Keratinocyte (primary cell): ENCODE measurements at regions not wholly inside any gene's neighbourhood (a gene's known extent, or its start where the extent isn't known, plus 50 kb on each side); places are given as distances from the start of the nearest gene placed in this dataset.

ENCODE experiments used
- DNase-seq: peaks from one replicate; pipeline ENCODE4 v3.0.0-alpha.2; 2011; ENCODE audit warnings: low read depth, missing footprints, low spot score
- FAIRE-seq: peaks from 2 replicates; lab custom pipeline; 2011; peaks lifted over from hg19 to GRCh38; lab: Jason Lieb, UNC
- H2AFZ ChIP-seq: 2 replicates; pipeline ENCODE4 v1.6.0; 2012; ENCODE audit warnings: low read length, control low read depth, inconsistent platforms; ENCODE audit not compliant: control insufficient read depth
- H3K27ac ChIP-seq: 2 replicates; pipeline ENCODE4 v1.5.1; 2011; ENCODE audit warnings: low read length; ENCODE audit not compliant: control insufficient read depth, insufficient read depth
- H3K27me3 ChIP-seq: 3 replicates; pipeline ENCODE4 v1.6.0; 2011; ENCODE audit warnings: low read length; ENCODE audit not compliant: control insufficient read depth, insufficient read depth; ENCODE audit errors: extremely low read depth
- H3K36me3 ChIP-seq, 2 experiments: 2 replicates in 1 of 2; 3 replicates in 1 of 2; pipeline ENCODE4 v1.5.1; 2011; ENCODE audit warnings: low read length in 2 of 2, mild to moderate bottlenecking in 1 of 2; ENCODE audit not compliant: control insufficient read depth in 2 of 2, insufficient read depth in 2 of 2; ENCODE audit errors: extremely low read depth in 1 of 2
- H3K4me1 ChIP-seq: 3 replicates; pipeline ENCODE4 v1.5.1; 2011; ENCODE audit warnings: low read length; ENCODE audit not compliant: control insufficient read depth, insufficient read depth; ENCODE audit errors: extremely low read depth
- H3K4me2 ChIP-seq: 3 replicates; pipeline ENCODE4 v1.6.0; 2011; ENCODE audit warnings: low read depth, low read length; ENCODE audit not compliant: control insufficient read depth, insufficient read depth; ENCODE audit errors: extremely low read depth
- H3K4me3 ChIP-seq, 3 experiments: fragments of 200-600 bp in 1 of 3; sonication (generic) in 1 of 3; 2 replicates in 2 of 3; 3 replicates in 1 of 3; pipeline ENCODE4 v1.5.1; 2011 to 2016; ENCODE audit warnings: low read length in 3 of 3, mild to moderate bottlenecking in 3 of 3, control low read depth in 2 of 3, inconsistent platforms in 1 of 3, low read depth in 1 of 3, mixed read lengths in 1 of 3, mixed run types in 1 of 3, moderate library complexity in 1 of 3; ENCODE audit not compliant: control insufficient read depth in 2 of 3, insufficient read depth in 2 of 3; ENCODE audit errors: extremely low read depth in 1 of 3
- H3K79me2 ChIP-seq: 2 replicates; pipeline ENCODE4 v1.6.0; 2012; ENCODE audit warnings: low read length; ENCODE audit not compliant: control insufficient read depth, insufficient read depth
- H3K9ac ChIP-seq: 3 replicates; pipeline ENCODE4 v1.6.0; 2011; ENCODE audit warnings: low read length; ENCODE audit not compliant: control insufficient read depth, insufficient read depth; ENCODE audit errors: extremely low read depth
- H3K9me1 ChIP-seq: 3 replicates; pipeline ENCODE4 v1.6.0; 2011; ENCODE audit warnings: low read length; ENCODE audit not compliant: control insufficient read depth, insufficient read depth; ENCODE audit errors: extremely low read depth
- H3K9me3 ChIP-seq: 2 replicates; pipeline ENCODE4 v1.5.1; 2012; ENCODE audit warnings: low read depth, low read length; ENCODE audit not compliant: control insufficient read depth
- H4K20me1 ChIP-seq: 3 replicates; pipeline ENCODE4 v1.6.0; 2011; ENCODE audit warnings: low read length; ENCODE audit not compliant: control insufficient read depth, insufficient read depth; ENCODE audit errors: extremely low read depth
- EZH2 ChIP-seq: IDR thresholded peaks from one replicate; pipeline ENCODE4 v1.6.1; 2012; ENCODE audit warnings: inconsistent platforms, mild to moderate bottlenecking, low read length, moderate library complexity
- dilution Hi-C: fragments of 300-500 bp; cut with MboI; formaldehyde crosslinking; loops from one replicate; pipeline ENCODE4 v1.7.0; 2020; ENCODE audit warnings: low sequenced_read_pairs; ENCODE audit not compliant: extremely low pct_ligation_motif_present
- TF ChIP-seq, protein P1 (sequence below), 3 experiments: IDR thresholded peaks in 1 of 3; conservative IDR thresholded peaks in 1 of 3; optimal IDR thresholded peaks in 1 of 3; 2 replicates in 2 of 3; 3 replicates in 1 of 3; pipeline versions ENCODE3 to v1.5.1; 2011; ENCODE audit warnings: low read length in 3 of 3, mild to moderate bottlenecking in 3 of 3, moderate library complexity in 2 of 3, control low read depth in 1 of 3, inconsistent platforms in 1 of 3; ENCODE audit not compliant: insufficient read depth in 2 of 3; ENCODE audit errors: extremely low read depth in 1 of 3

DNA sequence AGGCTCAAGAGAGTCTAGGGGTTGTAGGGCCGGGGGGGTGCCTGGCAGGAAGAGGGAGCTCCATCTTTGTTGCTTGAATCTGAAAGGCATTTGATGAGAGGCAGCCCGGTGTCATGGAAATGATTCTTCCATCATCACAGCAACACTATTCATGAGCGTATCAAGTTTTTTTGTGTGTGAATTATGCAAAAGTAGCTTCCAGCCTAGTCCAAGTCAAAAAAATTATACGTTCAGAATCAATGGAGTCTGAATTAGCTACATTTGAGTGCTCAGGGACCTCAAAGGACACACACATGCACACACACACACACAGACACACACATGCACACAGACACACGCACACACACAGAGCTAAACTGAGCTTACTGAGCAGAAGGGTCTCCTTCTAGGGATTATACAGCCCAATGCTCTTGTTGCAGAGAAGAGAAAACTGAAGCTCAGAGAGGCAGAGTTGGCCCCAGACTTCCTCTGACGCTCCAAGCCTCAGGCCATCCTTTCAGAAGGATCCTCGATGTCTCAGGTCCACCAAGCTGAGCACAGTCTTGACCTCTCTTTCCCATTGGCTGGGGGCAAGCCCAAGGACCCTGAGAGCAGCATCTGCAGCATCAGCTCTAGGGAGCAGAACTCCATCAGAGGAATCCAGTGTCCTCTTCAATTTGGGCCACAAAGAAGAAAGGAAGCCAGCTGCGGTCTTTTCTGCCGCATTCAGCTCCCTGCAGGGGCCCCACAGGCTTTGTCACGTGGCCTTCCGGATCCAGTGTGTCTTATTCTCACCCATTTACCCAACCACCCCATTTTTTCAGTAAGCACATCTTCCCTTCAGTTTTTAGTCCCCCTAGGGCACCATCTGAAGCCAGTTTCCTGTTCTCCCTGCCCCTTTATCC lies 228.0 kb downstream of the UACA start:
- Histone ChIP-seq H3K79me2 (no peaks in the 10 kb centered on the region), H3K27ac (no peak overlapping the region), H2AFZ (no peak overlapping the region), H3K4me2 (no peak overlapping the region), H3K4me1 (no peaks in the 10 kb centered on the region), H3K9ac (no peak overlapping the region), H3K4me3 (no peak overlapping the region), H3K27me3 (peaks cover 90% of the 10 kb centered on the region), H3K36me3 (no peaks in the 10 kb centered on the region), H3K9me1 (no peaks in the 10 kb centered on the region), H3K9me3 (no peaks in the 10 kb centered on the region), H4K20me1 (no peaks in the 10 kb centered on the region)
- no peak for TF ChIP-seq EZH2
- TF ChIP-seq, protein P1, sequence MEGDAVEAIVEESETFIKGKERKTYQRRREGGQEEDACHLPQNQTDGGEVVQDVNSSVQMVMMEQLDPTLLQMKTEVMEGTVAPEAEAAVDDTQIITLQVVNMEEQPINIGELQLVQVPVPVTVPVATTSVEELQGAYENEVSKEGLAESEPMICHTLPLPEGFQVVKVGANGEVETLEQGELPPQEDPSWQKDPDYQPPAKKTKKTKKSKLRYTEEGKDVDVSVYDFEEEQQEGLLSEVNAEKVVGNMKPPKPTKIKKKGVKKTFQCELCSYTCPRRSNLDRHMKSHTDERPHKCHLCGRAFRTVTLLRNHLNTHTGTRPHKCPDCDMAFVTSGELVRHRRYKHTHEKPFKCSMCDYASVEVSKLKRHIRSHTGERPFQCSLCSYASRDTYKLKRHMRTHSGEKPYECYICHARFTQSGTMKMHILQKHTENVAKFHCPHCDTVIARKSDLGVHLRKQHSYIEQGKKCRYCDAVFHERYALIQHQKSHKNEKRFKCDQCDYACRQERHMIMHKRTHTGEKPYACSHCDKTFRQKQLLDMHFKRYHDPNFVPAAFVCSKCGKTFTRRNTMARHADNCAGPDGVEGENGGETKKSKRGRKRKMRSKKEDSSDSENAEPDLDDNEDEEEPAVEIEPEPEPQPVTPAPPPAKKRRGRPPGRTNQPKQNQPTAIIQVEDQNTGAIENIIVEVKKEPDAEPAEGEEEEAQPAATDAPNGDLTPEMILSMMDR (optimal IDR thresholded peaks at IDR 0.05 in 1 of 3, IDR thresholded peaks at IDR 0.05 in 1 of 3, conservative IDR thresholded peaks at IDR 0.05 in 1 of 3; ENCODE audit: extremely low read depth in 1 of 3, insufficient read depth in 2 of 3, low read length in 3 of 3) = no peak
- no peak for DNase-seq
- dilution Hi-C loops = no loop called here
- no peak for FAIRE-seq

DNA sequence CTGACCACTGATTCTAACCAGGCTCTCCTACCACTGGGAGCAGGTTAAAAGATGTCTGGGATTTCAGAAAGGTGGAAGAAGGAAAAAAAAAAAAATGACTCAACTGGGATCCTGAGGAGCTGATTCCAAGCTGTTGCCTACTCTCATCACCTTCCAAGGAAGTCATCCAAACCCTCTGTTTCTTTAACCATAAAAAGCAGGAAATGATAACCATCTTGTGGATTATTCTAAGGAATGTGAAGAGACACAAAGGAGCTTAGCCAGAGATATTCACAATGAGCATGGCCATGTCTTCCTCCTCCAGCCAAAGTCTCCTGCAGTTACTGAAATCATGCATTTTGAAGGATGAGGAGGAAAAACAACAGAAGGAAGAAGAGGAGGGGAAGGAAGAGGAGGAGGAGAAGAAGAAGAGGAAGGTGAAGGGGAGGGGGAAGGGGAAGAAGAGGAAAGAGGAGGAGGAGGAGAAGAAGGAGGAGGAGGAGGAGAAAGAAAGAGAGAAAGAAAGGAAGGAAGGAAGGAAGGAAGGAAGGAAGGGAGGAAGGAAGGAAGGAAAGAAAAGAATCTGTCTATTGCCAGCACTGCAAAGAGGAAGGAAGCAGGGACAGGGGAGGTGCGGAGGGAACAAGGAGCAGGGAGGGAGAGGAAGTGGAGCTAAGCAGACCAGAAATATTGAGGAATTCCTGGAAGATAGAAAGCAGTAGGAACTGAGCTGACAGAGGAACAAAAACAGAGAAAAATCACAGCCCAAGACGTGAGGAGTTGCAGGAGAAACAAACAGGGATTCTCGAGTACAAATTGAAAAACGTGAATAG lies 229.2 kb downstream of the UACA start:
- no peak overlapping the region for H3K4me2 ChIP-seq
- H3K9me1 ChIP-seq = no peaks in the 10 kb centered on the region
- TF ChIP-seq EZH2 = no peak
- TF ChIP-seq, protein P1 (optimal IDR thresholded peaks at IDR 0.05 in 1 of 3, IDR thresholded peaks at IDR 0.05 in 1 of 3, conservative IDR thresholded peaks at IDR 0.05 in 1 of 3; ENCODE audit: extremely low read depth in 1 of 3, insufficient read depth in 2 of 3, low read length in 3 of 3) = no peak
- no peak overlapping the region for H3K4me3 ChIP-seq
- H3K9me3 ChIP-seq = no peaks in the 10 kb centered on the region
- H3K36me3 ChIP-seq = no peaks in the 10 kb centered on the region
- peaks cover 84% of the 10 kb centered on the region for H3K27me3 ChIP-seq
- no peaks in the 10 kb centered on the region for H4K20me1 ChIP-seq
- H3K79me2 ChIP-seq = no peaks in the 10 kb centered on the region
- H2AFZ ChIP-seq = no peak overlapping the region
- no peak overlapping the region for H3K9ac ChIP-seq
- dilution Hi-C loops = no loop called here
- DNase-seq = no peak
- no peak overlapping the region for H3K27ac ChIP-seq
- FAIRE-seq = no peak
- no peaks in the 10 kb centered on the region for H3K4me1 ChIP-seq
